ENCODE measurements at regions not wholly inside any gene's neighbourhood (a gene's known extent, or its start where the extent isn't known, plus 50 kb on each side); places are given as distances from the start of the nearest gene placed in this dataset.
"Not testable (repeated sequence)": the region's sequence is repeated elsewhere in the genome, so short reads cannot be mapped to it uniquely, and the experiment has no call there.

GRCh38 chr11:92109466-92109865 lies 115.2 kb upstream of the FAT3 start:
- no peak for DNase-seq

- no peak for DNase-seq
Observed at GRCh38 chr11:92107331-92107730, 117.3 kb upstream of the FAT3 start.

- DNase-seq: no peak
Observed at GRCh38 chr11:92104349-92104748, 120.3 kb upstream of the FAT3 start.

- DNase-seq: no peak
Observed at GRCh38 chr11:92101920-92102319, 122.7 kb upstream of the FAT3 start.

- no peak for DNase-seq
Observed at GRCh38 chr11:92099183-92099582, 125.4 kb upstream of the FAT3 start.

- DNase-seq: no peak
Observed at GRCh38 chr11:92098172-92098571, 126.4 kb upstream of the FAT3 start.

- DNase-seq: no peak
Observed at GRCh38 chr11:92087725-92088537, 136.7 kb upstream of the FAT3 start.

- no peak for DNase-seq
Observed at GRCh38 chr11:92083123-92083522, 141.5 kb upstream of the FAT3 start.

- DNase-seq: no peak
Observed at GRCh38 chr11:92082652-92083051, 142.0 kb upstream of the FAT3 start.

GRCh38 chr11:92074498-92074897 lies 150.1 kb upstream of the FAT3 start:
- not testable (repeated sequence) for DNase-seq

GRCh38 chr11:92071660-92072059 lies 153.0 kb upstream of the FAT3 start:
- DNase-seq: no peak

- DNase-seq: no peak
Observed at GRCh38 chr11:92070026-92070889, 154.4 kb upstream of the FAT3 start.

- no peak for DNase-seq
Observed at GRCh38 chr11:92067016-92067415, 157.6 kb upstream of the FAT3 start.

- DNase-seq: no peak
Observed at GRCh38 chr11:92061456-92062062, 163.1 kb upstream of the FAT3 start.

GRCh38 chr11:92057849-92058442 lies 166.7 kb upstream of the FAT3 start:
- no peak for DNase-seq

GRCh38 chr11:92053216-92053615 lies 171.4 kb upstream of the FAT3 start:
- DNase-seq: no peak

- no peak for DNase-seq
Observed at GRCh38 chr11:92050305-92050704, 174.3 kb upstream of the FAT3 start.

- DNase-seq: no peak
Observed at GRCh38 chr11:92048415-92048814, 176.2 kb upstream of the FAT3 start.

- DNase-seq: no peak
Observed at GRCh38 chr11:92046103-92046502, 178.5 kb upstream of the FAT3 start.

GRCh38 chr11:92045301-92045700 lies 179.3 kb upstream of the FAT3 start:
- no peak for DNase-seq

- DNase-seq: no peak
Observed at GRCh38 chr11:92035488-92035887, 189.1 kb upstream of the FAT3 start.

- not testable (repeated sequence) for DNase-seq
Observed at GRCh38 chr11:92027136-92027535, 197.5 kb upstream of the FAT3 start.

GRCh38 chr11:92026664-92027063 lies 198.0 kb upstream of the FAT3 start:
- no peak for DNase-seq
